ENCODE measurements at regions not wholly inside any gene's neighbourhood (a gene's known extent, or its start where the extent isn't known, plus 50 kb on each side); places are given as distances from the start of the nearest gene placed in this dataset.

- H3K27me3 ChIP-seq (ENCODE audit: control insufficient read depth, insufficient read depth, low read length): no peaks in the 10 kb centered on the region
- no peak overlapping the region for H3K27ac ChIP-seq (ENCODE audit: low read depth, low read length)
- no peaks in the 10 kb centered on the region for H3K4me1 ChIP-seq (ENCODE audit: control insufficient read depth, insufficient read depth, low read length)
- H3K36me3 ChIP-seq (ENCODE audit: control insufficient read depth, insufficient read depth, low read length): no peaks in the 10 kb centered on the region
- peaks cover 9% of the 10 kb centered on the region; the same call in 1 of the 2 replicates for H3K9me3 ChIP-seq (ENCODE audit: control insufficient read depth, insufficient read depth, low read depth, low read length)
- no peak overlapping the region for H3K9ac ChIP-seq (ENCODE audit: low read length)
- no peak overlapping the region for H3K4me3 ChIP-seq (ENCODE audit: low read depth, low read length)
Observed at GRCh38 chr7:153443032-153443701, 609.0 kb upstream of the DPP6 start.

- peaks cover 9% of the 10 kb centered on the region; the same call in 1 of the 2 replicates for H3K9me3 ChIP-seq (ENCODE audit: control insufficient read depth, insufficient read depth, low read depth, low read length)
- H3K27ac ChIP-seq (ENCODE audit: low read depth, low read length): no peak overlapping the region
- no peaks in the 10 kb centered on the region for H3K4me1 ChIP-seq (ENCODE audit: control insufficient read depth, insufficient read depth, low read length)
- H3K9ac ChIP-seq (ENCODE audit: low read length): no peak overlapping the region
- no peaks in the 10 kb centered on the region for H3K36me3 ChIP-seq (ENCODE audit: control insufficient read depth, insufficient read depth, low read length)
- H3K27me3 ChIP-seq (ENCODE audit: control insufficient read depth, insufficient read depth, low read length): no peaks in the 10 kb centered on the region
- no peak overlapping the region for H3K4me3 ChIP-seq (ENCODE audit: low read depth, low read length)
Observed at GRCh38 chr7:153444641-153445040, 607.6 kb upstream of the DPP6 start.

- Histone ChIP-seq H3K27ac (ENCODE audit: low read depth, low read length) (no peak overlapping the region), H3K4me3 (ENCODE audit: low read depth, low read length) (no peak overlapping the region), H3K9ac (ENCODE audit: low read length) (no peak overlapping the region), H3K27me3 (ENCODE audit: control insufficient read depth, insufficient read depth, low read length) (no peaks in the 10 kb centered on the region), H3K4me1 (ENCODE audit: control insufficient read depth, insufficient read depth, low read length) (no peaks in the 10 kb centered on the region), H3K9me3 (ENCODE audit: control insufficient read depth, insufficient read depth, low read depth, low read length) (peaks cover 9% of the 10 kb centered on the region; the same call in 1 of the 2 replicates), H3K36me3 (ENCODE audit: control insufficient read depth, insufficient read depth, low read length) (no peaks in the 10 kb centered on the region)
Observed at GRCh38 chr7:153445641-153446040, 606.6 kb upstream of the DPP6 start.

GRCh38 chr7:153446490-153446889, 605.7 kb upstream of the DPP6 start:
- Histone ChIP-seq H3K27ac (ENCODE audit: low read depth, low read length) (no peak overlapping the region), H3K27me3 (ENCODE audit: control insufficient read depth, insufficient read depth, low read length) (no peaks in the 10 kb centered on the region), H3K4me3 (ENCODE audit: low read depth, low read length) (no peak overlapping the region), H3K4me1 (ENCODE audit: control insufficient read depth, insufficient read depth, low read length) (no peaks in the 10 kb centered on the region), H3K9me3 (ENCODE audit: control insufficient read depth, insufficient read depth, low read depth, low read length) (peaks cover 5% of the 10 kb centered on the region; the same call in 1 of the 2 replicates), H3K9ac (ENCODE audit: low read length) (no peak overlapping the region), H3K36me3 (ENCODE audit: control insufficient read depth, insufficient read depth, low read length) (no peaks in the 10 kb centered on the region)

GRCh38 chr7:153447011-153447410, 605.2 kb upstream of the DPP6 start:
- no peaks in the 10 kb centered on the region for H3K36me3 ChIP-seq (ENCODE audit: control insufficient read depth, insufficient read depth, low read length)
- 0 out of 2 replicates have a peak, but pooled peaks cover under 1% of the 10 kb centered on the region for H3K27me3 ChIP-seq (ENCODE audit: control insufficient read depth, insufficient read depth, low read length)
- H3K27ac ChIP-seq (ENCODE audit: low read depth, low read length): no peak overlapping the region
- no peak overlapping the region for H3K9ac ChIP-seq (ENCODE audit: low read length)
- no peak overlapping the region for H3K4me3 ChIP-seq (ENCODE audit: low read depth, low read length)
- no peaks in the 10 kb centered on the region for H3K4me1 ChIP-seq (ENCODE audit: control insufficient read depth, insufficient read depth, low read length)
- peaks cover 4% of the 10 kb centered on the region; the same call in 1 of the 2 replicates for H3K9me3 ChIP-seq (ENCODE audit: control insufficient read depth, insufficient read depth, low read depth, low read length)

GRCh38 chr7:153452661-153453060, 599.5 kb upstream of the DPP6 start:
- H3K27ac ChIP-seq (ENCODE audit: low read depth, low read length): no peak overlapping the region
- H3K27me3 ChIP-seq (ENCODE audit: control insufficient read depth, insufficient read depth, low read length): peaks cover 3% of the 10 kb centered on the region; the same call in 1 of the 2 replicates
- no peaks in the 10 kb centered on the region for H3K4me1 ChIP-seq (ENCODE audit: control insufficient read depth, insufficient read depth, low read length)
- no peaks in the 10 kb centered on the region for H3K36me3 ChIP-seq (ENCODE audit: control insufficient read depth, insufficient read depth, low read length)
- no peak overlapping the region for H3K4me3 ChIP-seq (ENCODE audit: low read depth, low read length)
- H3K9ac ChIP-seq (ENCODE audit: low read length): no peak overlapping the region
- peaks cover 4% of the 10 kb centered on the region; the same call in 1 of the 2 replicates for H3K9me3 ChIP-seq (ENCODE audit: control insufficient read depth, insufficient read depth, low read depth, low read length)

- Histone ChIP-seq H3K4me1 (ENCODE audit: control insufficient read depth, insufficient read depth, low read length) (no peaks in the 10 kb centered on the region), H3K36me3 (ENCODE audit: control insufficient read depth, insufficient read depth, low read length) (no peaks in the 10 kb centered on the region), H3K9ac (ENCODE audit: low read length) (no peak overlapping the region), H3K9me3 (ENCODE audit: control insufficient read depth, insufficient read depth, low read depth, low read length) (peaks cover 4% of the 10 kb centered on the region; the same call in 1 of the 2 replicates), H3K27ac (ENCODE audit: low read depth, low read length) (no peak overlapping the region), H3K4me3 (ENCODE audit: low read depth, low read length) (no peak overlapping the region), H3K27me3 (ENCODE audit: control insufficient read depth, insufficient read depth, low read length) (peaks cover 3% of the 10 kb centered on the region; the same call in 1 of the 2 replicates)
Observed at GRCh38 chr7:153454306-153454705, 597.9 kb upstream of the DPP6 start.

GRCh38 chr7:153457746-153458145, 594.5 kb upstream of the DPP6 start:
- Histone ChIP-seq H3K4me1 (ENCODE audit: control insufficient read depth, insufficient read depth, low read length) (no peaks in the 10 kb centered on the region), H3K4me3 (ENCODE audit: low read depth, low read length) (no peak overlapping the region), H3K27me3 (ENCODE audit: control insufficient read depth, insufficient read depth, low read length) (no peaks in the 10 kb centered on the region), H3K36me3 (ENCODE audit: control insufficient read depth, insufficient read depth, low read length) (no peaks in the 10 kb centered on the region), H3K9ac (ENCODE audit: low read length) (no peak overlapping the region), H3K9me3 (ENCODE audit: control insufficient read depth, insufficient read depth, low read depth, low read length) (peaks cover 23% of the 10 kb centered on the region), H3K27ac (ENCODE audit: low read depth, low read length) (no peak overlapping the region)

- no peak overlapping the region for H3K4me3 ChIP-seq (ENCODE audit: low read depth, low read length)
- no peaks in the 10 kb centered on the region for H3K27me3 ChIP-seq (ENCODE audit: control insufficient read depth, insufficient read depth, low read length)
- H3K9ac ChIP-seq (ENCODE audit: low read length): no peak overlapping the region
- peaks cover 24% of the 10 kb centered on the region; the same call in 1 of the 2 replicates for H3K9me3 ChIP-seq (ENCODE audit: control insufficient read depth, insufficient read depth, low read depth, low read length)
- no peak overlapping the region for H3K27ac ChIP-seq (ENCODE audit: low read depth, low read length)
- H3K4me1 ChIP-seq (ENCODE audit: control insufficient read depth, insufficient read depth, low read length): no peaks in the 10 kb centered on the region
- H3K36me3 ChIP-seq (ENCODE audit: control insufficient read depth, insufficient read depth, low read length): no peaks in the 10 kb centered on the region
Observed at GRCh38 chr7:153470004-153470671, 582.1 kb upstream of the DPP6 start.

GRCh38 chr7:153472516-153472915, 579.7 kb upstream of the DPP6 start:
- H3K27ac ChIP-seq (ENCODE audit: low read depth, low read length): no peak overlapping the region
- H3K4me1 ChIP-seq (ENCODE audit: control insufficient read depth, insufficient read depth, low read length): no peaks in the 10 kb centered on the region
- H3K4me3 ChIP-seq (ENCODE audit: low read depth, low read length): no peak overlapping the region
- no peak overlapping the region for H3K9ac ChIP-seq (ENCODE audit: low read length)
- H3K36me3 ChIP-seq (ENCODE audit: control insufficient read depth, insufficient read depth, low read length): no peaks in the 10 kb centered on the region
- H3K27me3 ChIP-seq (ENCODE audit: control insufficient read depth, insufficient read depth, low read length): no peaks in the 10 kb centered on the region
- peaks cover 8% of the 10 kb centered on the region; the same call in 1 of the 2 replicates for H3K9me3 ChIP-seq (ENCODE audit: control insufficient read depth, insufficient read depth, low read depth, low read length)

GRCh38 chr7:153473185-153473584, 579.0 kb upstream of the DPP6 start:
- Histone ChIP-seq H3K27me3 (ENCODE audit: control insufficient read depth, insufficient read depth, low read length) (no peaks in the 10 kb centered on the region), H3K36me3 (ENCODE audit: control insufficient read depth, insufficient read depth, low read length) (no peaks in the 10 kb centered on the region), H3K27ac (ENCODE audit: low read depth, low read length) (no peak overlapping the region), H3K4me1 (ENCODE audit: control insufficient read depth, insufficient read depth, low read length) (no peaks in the 10 kb centered on the region), H3K4me3 (ENCODE audit: low read depth, low read length) (no peak overlapping the region), H3K9me3 (ENCODE audit: control insufficient read depth, insufficient read depth, low read depth, low read length) (peaks cover 2% of the 10 kb centered on the region; the same call in 1 of the 2 replicates), H3K9ac (ENCODE audit: low read length) (no peak overlapping the region)

Data from HUES6 (cell line).